Skeletal muscle satellite cell (primary cell): ENCODE measurements at regions not wholly inside any gene's neighbourhood (a gene's known extent, or its start where the extent isn't known, plus 50 kb on each side); places are given as distances from the start of the nearest gene placed in this dataset.
"Not testable (repeated sequence)": the region's sequence is repeated elsewhere in the genome, so short reads cannot be mapped to it uniquely, and the experiment has no call there.

Experiments
- H3K27me3 ChIP-seq: 2 replicates; pipeline ENCODE4 v1.7.0; 2013; ENCODE audit warnings: low read length; ENCODE audit not compliant: control insufficient read depth, insufficient read depth
- H3K36me3 ChIP-seq: 2 replicates; pipeline ENCODE4 v1.7.0; 2013; ENCODE audit warnings: mild to moderate bottlenecking, control low read depth, low read length; ENCODE audit not compliant: insufficient read depth
- H3K4me1 ChIP-seq: 2 replicates; pipeline ENCODE4 v1.7.0; 2013; ENCODE audit warnings: low read length; ENCODE audit not compliant: control insufficient read depth, insufficient read depth
- H3K4me2 ChIP-seq: 2 replicates; pipeline ENCODE4 v1.7.0; 2013; ENCODE audit warnings: mild to moderate bottlenecking, low read length
- H3K4me3 ChIP-seq: 2 replicates; pipeline ENCODE4 v1.7.0; 2013; ENCODE audit warnings: low read length
- H3K9ac ChIP-seq: 2 replicates; pipeline ENCODE4 v1.7.0; 2013; ENCODE audit warnings: mild to moderate bottlenecking, low read depth, low read length, moderate library complexity
- H3K9me3 ChIP-seq: replicated peaks from 2 replicates; pipeline ENCODE4 v1.7.0; 2013; ENCODE audit warnings: mild to moderate bottlenecking, control low read depth, low read length

DNA sequence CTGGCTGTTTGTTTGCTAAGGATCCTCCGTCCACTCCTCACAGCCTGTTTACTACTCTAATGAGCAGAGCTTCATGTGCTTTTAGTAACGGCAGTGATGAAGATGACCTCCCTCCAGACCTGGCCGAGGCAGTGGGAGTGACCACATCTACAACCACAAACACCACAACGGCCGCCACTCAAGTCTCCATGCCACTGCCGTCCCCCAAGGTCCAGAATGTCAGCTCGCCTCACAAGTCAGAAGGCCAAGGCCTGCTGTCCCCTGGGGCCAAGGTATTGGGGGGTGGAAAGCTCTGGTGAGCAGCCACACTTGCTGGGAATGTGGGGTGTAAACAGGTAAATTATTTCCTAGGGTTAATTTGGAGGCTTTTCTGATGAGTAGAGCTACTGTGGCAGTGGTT lies 926.4 kb downstream of the IPMK start:
- Histone ChIP-seq H3K9ac (no peak overlapping the region), H3K4me2 (no peak overlapping the region), H3K4me3 (no peak overlapping the region), H3K36me3 (no peaks in the 10 kb centered on the region), H3K9me3 (no peaks in the 10 kb centered on the region), H3K27me3 (no peaks in the 10 kb centered on the region), H3K4me1 (no peaks in the 10 kb centered on the region)

DNA sequence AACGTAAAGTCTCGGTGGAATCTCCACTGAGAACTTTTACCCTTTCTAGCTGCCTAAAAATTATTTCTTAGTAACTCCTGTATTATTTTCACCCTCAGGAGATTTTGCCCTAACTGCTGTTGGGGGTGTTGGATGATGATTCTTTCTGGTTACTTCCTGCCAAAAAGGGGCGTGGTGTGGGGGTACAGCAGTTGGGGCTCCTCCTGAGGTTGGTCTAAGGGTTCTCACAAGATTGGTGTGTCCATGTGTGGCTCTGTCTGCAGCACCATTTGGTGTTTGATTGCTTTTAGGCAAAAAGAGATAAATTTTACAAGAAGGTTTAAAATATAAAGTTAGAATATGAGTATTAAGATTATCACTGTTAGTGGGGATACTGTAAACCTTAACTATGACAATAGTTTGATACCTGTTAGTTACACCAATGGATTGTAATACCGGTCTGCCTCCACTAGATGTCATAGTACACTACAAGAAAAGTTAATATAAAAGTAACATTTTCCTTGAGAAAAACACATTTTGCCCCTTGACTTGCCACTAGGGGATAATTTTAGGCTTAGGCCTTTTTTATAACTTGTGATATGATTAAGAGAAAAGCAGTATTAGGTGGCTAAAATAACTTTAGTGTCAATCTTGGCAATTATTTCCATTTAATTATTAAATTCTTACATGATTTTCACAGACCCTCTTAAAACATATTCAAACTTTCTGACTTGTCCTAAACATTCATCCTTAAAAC lies 928.7 kb downstream of the IPMK start:
- no peaks in the 10 kb centered on the region for H3K36me3 ChIP-seq
- H3K4me1 ChIP-seq = no peaks in the 10 kb centered on the region
- H3K9ac ChIP-seq = no peak overlapping the region
- H3K4me2 ChIP-seq = no peak overlapping the region
- no peaks in the 10 kb centered on the region for H3K27me3 ChIP-seq
- no peaks in the 10 kb centered on the region for H3K9me3 ChIP-seq
- no peak overlapping the region for H3K4me3 ChIP-seq

DNA sequence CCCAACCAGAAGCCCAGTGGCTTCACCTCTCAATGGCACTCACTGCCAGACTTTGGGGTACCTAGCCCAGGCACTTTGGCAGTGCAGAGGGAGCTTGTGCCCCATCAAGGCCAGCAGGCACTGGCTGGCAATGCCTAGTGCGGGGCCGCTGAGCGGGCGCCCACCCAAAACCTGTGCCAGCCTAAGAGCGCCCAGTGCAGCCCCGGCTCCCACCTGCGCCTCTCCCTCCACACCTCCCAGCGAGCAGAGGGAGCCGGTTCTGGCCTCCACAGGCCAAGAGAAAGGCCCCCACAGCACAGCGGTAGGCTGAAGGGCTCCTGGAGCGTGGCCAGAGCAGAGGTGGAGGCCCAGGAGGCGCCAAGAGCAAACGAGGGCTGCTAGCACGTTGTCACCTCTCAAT lies 930.8 kb downstream of the IPMK start:
- H3K4me1 ChIP-seq = no peaks in the 10 kb centered on the region
- H3K9ac ChIP-seq = no peak overlapping the region
- H3K36me3 ChIP-seq = no peaks in the 10 kb centered on the region
- no peak overlapping the region for H3K4me2 ChIP-seq
- H3K4me3 ChIP-seq = no peak overlapping the region
- no peaks in the 10 kb centered on the region for H3K9me3 ChIP-seq
- H3K27me3 ChIP-seq = no peaks in the 10 kb centered on the region

DNA sequence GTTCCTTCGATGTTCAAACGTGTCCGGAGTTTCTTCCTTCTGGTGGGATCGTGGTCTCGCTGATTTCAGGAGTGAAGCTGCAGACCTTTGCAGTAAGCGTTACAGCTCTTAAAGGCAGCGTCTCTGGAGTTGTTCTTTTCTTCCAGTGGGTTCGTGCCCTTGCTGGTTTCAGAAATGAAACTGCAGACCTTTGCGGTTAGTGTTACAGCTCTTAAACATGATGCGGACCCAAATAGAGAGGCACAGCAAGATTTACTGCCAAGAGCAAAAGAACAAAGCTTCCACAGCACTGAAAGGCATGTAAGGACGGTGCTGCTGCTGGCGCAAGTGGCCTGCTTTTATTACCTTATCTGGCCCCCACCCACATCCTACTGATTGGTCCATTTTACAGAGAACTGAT lies 931.4 kb downstream of the IPMK start:
- no peaks in the 10 kb centered on the region for H3K27me3 ChIP-seq
- no peaks in the 10 kb centered on the region for H3K9me3 ChIP-seq
- no peaks in the 10 kb centered on the region for H3K4me1 ChIP-seq
- H3K4me2 ChIP-seq = no peak overlapping the region
- H3K9ac ChIP-seq = no peak overlapping the region
- H3K4me3 ChIP-seq = no peak overlapping the region
- H3K36me3 ChIP-seq = no peaks in the 10 kb centered on the region

DNA sequence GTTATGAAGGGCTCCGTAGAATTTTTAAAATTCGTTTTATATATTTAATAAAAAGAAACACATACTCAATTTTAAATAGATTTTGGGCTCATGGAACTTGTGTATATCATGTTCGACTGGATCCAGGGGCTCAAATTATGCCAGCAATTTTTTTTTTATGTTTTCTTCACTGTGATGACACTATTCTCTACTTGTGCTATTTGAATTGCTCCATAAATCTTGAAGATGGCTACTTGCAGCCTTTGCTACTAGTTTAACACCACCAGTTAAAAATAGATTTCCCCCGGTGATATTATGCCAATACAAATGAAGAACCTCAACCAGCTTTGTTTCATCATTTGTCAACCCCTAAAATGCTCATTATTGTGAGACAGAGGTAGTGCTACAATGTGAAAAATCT lies 933.2 kb downstream of the IPMK start:
- Histone ChIP-seq H3K4me1 (no peaks in the 10 kb centered on the region), H3K4me2 (no peak overlapping the region), H3K9me3 (no peaks in the 10 kb centered on the region), H3K27me3 (no peaks in the 10 kb centered on the region), H3K4me3 (no peak overlapping the region), H3K9ac (no peak overlapping the region), H3K36me3 (no peaks in the 10 kb centered on the region)

DNA sequence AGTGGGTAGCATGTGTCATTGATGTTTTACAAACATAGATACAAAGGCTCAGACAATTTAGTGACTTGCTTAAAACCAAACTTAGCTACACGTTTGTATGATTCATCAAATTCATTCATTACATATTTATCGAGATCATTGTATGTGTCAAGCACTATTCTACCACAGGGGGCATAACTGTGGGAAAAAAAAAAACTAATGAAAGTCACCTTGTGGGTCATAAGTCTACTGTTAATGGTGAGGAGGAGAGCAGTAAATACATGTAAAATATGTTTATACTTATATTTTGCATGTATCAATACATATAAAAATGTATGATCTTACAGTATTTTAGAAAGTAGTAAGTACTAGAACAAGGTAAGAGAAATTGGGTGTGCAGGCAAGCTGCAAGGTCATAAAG lies 933.8 kb downstream of the IPMK start:
- no peaks in the 10 kb centered on the region for H3K27me3 ChIP-seq
- no peak overlapping the region for H3K9ac ChIP-seq
- no peaks in the 10 kb centered on the region for H3K9me3 ChIP-seq
- H3K4me3 ChIP-seq = no peak overlapping the region
- H3K4me1 ChIP-seq = no peaks in the 10 kb centered on the region
- H3K36me3 ChIP-seq = no peaks in the 10 kb centered on the region
- no peak overlapping the region for H3K4me2 ChIP-seq

DNA sequence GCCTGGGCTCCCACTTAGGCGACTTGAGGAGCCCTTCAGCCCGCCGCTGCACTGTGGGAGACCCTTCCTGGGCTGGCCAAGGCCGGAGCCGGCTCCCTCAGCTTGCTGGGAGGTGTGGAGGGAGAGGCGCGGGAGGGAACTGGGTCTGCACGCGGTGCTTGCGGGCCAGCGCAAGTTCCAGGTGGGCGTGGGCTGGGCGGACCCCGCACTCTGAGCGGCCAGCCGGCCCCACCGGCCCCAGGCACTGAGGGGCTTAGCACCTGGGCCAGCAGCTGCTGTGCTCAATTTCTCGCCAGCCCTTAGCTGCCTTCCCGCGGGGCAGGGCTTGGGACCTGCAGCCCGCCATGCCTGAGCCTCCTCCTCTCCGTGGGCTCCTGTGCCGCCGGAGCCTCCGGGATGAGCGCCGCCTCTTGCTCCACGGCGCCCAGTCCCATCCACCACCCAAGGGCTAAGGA lies 946.3 kb downstream of the IPMK start:
- H3K9ac ChIP-seq, H3K4me2 ChIP-seq, H3K36me3 ChIP-seq, H3K9me3 ChIP-seq, H3K4me3 ChIP-seq, H3K27me3 ChIP-seq, H3K4me1 ChIP-seq: not testable (repeated sequence)

DNA sequence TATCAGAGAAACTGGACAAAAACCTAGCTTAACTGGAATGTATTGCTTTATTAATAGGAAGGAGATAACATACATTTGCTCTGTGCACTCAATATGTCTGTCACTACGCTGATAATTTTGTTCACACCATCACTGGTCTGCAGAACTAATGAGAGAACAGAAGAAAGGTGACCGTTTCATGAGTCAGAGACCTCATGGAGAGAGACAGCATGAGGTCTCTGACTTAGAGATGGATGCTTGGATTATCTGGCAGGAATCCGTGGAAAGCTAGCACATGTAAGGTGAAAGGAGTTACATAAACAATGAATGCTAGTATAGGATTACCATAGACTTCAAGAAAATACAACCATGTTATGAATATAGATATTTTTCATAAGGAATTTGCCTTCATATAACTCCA lies 947.3 kb downstream of the IPMK start:
- H3K9me3 ChIP-seq = no peaks in the 10 kb centered on the region
- no peaks in the 10 kb centered on the region for H3K27me3 ChIP-seq
- H3K36me3 ChIP-seq = no peaks in the 10 kb centered on the region
- no peaks in the 10 kb centered on the region for H3K4me1 ChIP-seq
- no peak overlapping the region for H3K4me2 ChIP-seq
- no peak overlapping the region for H3K4me3 ChIP-seq
- no peak overlapping the region for H3K9ac ChIP-seq

DNA sequence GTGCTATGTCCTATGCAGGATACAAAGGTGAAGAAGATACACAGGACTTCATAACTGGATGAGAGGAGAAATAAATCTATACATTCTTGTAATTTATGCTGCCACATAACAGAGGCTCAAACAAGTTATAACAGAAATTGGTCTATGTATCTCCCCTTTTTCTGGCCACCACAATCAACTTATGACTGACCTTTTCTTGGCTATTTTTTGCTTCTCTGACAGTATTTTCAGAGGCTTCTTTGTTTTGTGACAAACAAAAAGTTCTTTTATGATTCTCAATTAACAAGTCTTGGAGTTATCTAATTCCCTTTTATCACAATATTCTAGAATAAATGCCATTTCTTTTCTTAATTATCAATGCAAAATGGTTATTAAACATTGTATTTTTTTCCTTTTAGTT lies 953.0 kb upstream of the ZWINT start:
- Histone ChIP-seq H3K4me2 (no peak overlapping the region), H3K4me1 (no peaks in the 10 kb centered on the region), H3K4me3 (no peak overlapping the region), H3K9me3 (no peaks in the 10 kb centered on the region), H3K27me3 (no peaks in the 10 kb centered on the region), H3K9ac (no peak overlapping the region), H3K36me3 (no peaks in the 10 kb centered on the region)

DNA sequence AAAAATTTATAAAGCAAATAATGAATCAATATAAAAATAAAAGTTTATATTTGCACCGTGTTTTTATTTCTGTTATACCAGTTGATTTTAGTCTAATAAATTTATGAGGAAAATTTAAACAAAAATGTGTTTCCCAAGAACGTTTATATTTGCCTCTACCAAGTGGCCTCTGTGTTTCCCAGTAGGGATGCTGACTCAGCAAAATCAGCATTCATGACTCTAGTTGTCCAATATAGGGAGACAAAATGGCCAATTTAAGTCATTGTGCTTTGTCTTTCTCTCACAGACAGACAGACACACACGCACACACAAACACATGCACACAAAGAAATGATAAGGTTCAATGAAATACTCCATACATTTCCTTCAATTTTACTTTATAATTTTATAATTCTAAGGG lies 942.5 kb upstream of the ZWINT start:
- Histone ChIP-seq H3K9ac (no peak overlapping the region), H3K27me3 (no peaks in the 10 kb centered on the region), H3K4me1 (no peaks in the 10 kb centered on the region), H3K36me3 (no peaks in the 10 kb centered on the region), H3K9me3 (no peaks in the 10 kb centered on the region), H3K4me3 (no peak overlapping the region), H3K4me2 (no peak overlapping the region)

DNA sequence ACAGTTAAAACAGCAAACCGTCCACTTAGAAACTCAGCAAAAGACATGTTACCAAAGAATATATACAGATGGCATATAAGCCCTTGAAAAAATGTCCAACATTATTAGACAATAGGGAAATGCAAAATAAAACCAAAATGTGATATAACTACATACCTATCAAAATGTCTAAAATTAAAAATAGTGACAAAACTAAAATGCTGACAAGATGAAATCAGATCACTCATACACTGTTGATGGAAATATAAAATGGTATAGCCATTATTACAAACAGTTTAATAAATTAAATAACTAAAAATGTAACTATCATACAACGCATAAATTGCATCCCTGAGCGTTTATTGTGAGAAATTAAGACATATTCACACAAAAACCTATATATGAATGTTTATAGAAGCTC lies 939.7 kb upstream of the ZWINT start:
- Histone ChIP-seq H3K4me2 (no peak overlapping the region), H3K4me3 (no peak overlapping the region), H3K4me1 (no peaks in the 10 kb centered on the region), H3K27me3 (no peaks in the 10 kb centered on the region), H3K9ac (no peak overlapping the region), H3K9me3 (no peaks in the 10 kb centered on the region), H3K36me3 (no peaks in the 10 kb centered on the region)

DNA sequence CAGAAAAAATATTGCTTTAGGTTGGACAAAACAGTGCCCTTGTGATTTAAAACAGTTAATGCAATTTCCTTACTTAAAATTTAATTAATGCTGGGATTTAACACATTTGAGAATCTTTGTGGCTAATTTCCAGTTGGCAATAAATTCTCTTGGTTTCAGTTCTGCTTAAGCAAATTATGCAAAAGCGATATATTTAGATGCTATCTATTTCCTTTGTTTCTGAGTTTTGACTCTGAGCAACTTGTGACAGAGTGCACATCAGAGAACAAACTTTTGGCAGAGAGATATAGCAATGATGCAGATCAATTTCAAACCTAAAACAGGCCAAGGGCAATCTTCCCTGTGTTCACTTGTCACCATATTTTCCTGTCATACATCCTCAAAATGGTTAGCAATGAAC lies 933.6 kb upstream of the ZWINT start:
- Histone ChIP-seq H3K27me3 (no peaks in the 10 kb centered on the region), H3K4me1 (no peaks in the 10 kb centered on the region), H3K9me3 (no peaks in the 10 kb centered on the region), H3K36me3 (no peaks in the 10 kb centered on the region), H3K4me3 (no peak overlapping the region), H3K9ac (no peak overlapping the region), H3K4me2 (no peak overlapping the region)
